Colonic mucosa (tissue), 4 donors: ENCODE measurements at regions not wholly inside any gene's neighbourhood (a gene's known extent, or its start where the extent isn't known, plus 50 kb on each side); places are given as distances from the start of the nearest gene placed in this dataset.

Experiments
- DNase-seq: peaks from one replicate; pipeline ENCODE4 v3.0.0-alpha.2; 2020
- H3K27ac ChIP-seq: fragments of 200-600 bp; one replicate; pipeline ENCODE4 v1.8.0; 2021
- H3K27me3 ChIP-seq: fragments of 200-600 bp; one replicate; pipeline ENCODE4 v1.8.0; 2021
- H3K36me3 ChIP-seq: fragments of 200-600 bp; one replicate; pipeline ENCODE4 v1.8.0; 2021
- H3K4me1 ChIP-seq: fragments of 200-600 bp; one replicate; pipeline ENCODE4 v1.8.0; 2021; ENCODE audit warnings: mild to moderate bottlenecking
- H3K4me3 ChIP-seq: fragments of 200-600 bp; one replicate; pipeline ENCODE4 v1.8.0; 2021
- H3K9ac ChIP-seq, 2 donors: one replicate each; pipeline ENCODE4 v1.7.0; 2013; ENCODE audit warnings: control low read depth in 2 of 2, low read depth in 2 of 2, low read length in 2 of 2
- H3K9me3 ChIP-seq: fragments of 200-600 bp; one replicate; pipeline ENCODE4 v1.8.0; 2021
- intact Hi-C: fragments of 100-400 bp; cut with DNase I; formaldehyde crosslinking; loops from one replicate; pipeline ENCODE4 v1.14.1; 2022
- TF ChIP-seq, protein P1 (sequence below): fragments of 200-600 bp; IDR thresholded peaks from one replicate; pipeline ENCODE4 v1.8.0; 2022; ENCODE audit warnings: antibody characterized with exemption, mild to moderate bottlenecking
- donor health status: healthy.
- donor health status: DM: no; HTN: no; CAD: no.
- donor health status: DM: no; HTN: no; CAD: no.

DNA sequence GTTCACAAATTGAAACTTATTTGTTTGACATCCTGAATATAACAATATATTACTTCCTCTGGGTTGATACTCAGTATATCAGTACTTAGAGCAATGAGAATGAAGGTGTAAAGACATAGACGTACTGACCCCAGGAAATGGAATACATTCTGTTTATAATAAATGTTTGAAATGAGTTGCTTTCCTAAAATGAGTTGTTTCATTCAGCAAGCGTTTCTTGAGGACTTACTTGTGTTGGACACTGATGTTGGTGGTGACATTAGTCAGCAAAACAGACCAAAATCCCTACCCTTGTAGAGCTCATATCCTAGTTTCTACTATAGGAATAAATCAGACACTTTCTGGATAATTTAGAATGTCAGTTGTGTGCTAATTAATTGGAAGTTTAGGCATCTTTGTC, 184.3 kb downstream of the ZDHHC21 start:
- no peak overlapping the region for H3K27ac ChIP-seq
- H3K9me3 ChIP-seq: no peaks in the 10 kb centered on the region
- no peak overlapping the region for H3K9ac ChIP-seq
- H3K4me3 ChIP-seq: no peak overlapping the region
- no peak for DNase-seq
- intact Hi-C loops: no loop called here
- H3K4me1 ChIP-seq: no peaks in the 10 kb centered on the region
- H3K27me3 ChIP-seq: no peaks in the 10 kb centered on the region
- no peaks in the 10 kb centered on the region for H3K36me3 ChIP-seq
- TF ChIP-seq, protein P1, sequence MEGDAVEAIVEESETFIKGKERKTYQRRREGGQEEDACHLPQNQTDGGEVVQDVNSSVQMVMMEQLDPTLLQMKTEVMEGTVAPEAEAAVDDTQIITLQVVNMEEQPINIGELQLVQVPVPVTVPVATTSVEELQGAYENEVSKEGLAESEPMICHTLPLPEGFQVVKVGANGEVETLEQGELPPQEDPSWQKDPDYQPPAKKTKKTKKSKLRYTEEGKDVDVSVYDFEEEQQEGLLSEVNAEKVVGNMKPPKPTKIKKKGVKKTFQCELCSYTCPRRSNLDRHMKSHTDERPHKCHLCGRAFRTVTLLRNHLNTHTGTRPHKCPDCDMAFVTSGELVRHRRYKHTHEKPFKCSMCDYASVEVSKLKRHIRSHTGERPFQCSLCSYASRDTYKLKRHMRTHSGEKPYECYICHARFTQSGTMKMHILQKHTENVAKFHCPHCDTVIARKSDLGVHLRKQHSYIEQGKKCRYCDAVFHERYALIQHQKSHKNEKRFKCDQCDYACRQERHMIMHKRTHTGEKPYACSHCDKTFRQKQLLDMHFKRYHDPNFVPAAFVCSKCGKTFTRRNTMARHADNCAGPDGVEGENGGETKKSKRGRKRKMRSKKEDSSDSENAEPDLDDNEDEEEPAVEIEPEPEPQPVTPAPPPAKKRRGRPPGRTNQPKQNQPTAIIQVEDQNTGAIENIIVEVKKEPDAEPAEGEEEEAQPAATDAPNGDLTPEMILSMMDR: no peak

GRCh38 chr9:14501366-14501765, 187.4 kb upstream of the NFIB start:
- Histone ChIP-seq H3K36me3 (no peaks in the 10 kb centered on the region), H3K27ac (no peak overlapping the region), H3K27me3 (no peaks in the 10 kb centered on the region), H3K4me3 (no peak overlapping the region), H3K9me3 (no peaks in the 10 kb centered on the region), H3K9ac (no peak overlapping the region), H3K4me1 (no peaks in the 10 kb centered on the region)
- DNase-seq: no peak
- intact Hi-C loops: no loop called here
- TF ChIP-seq, protein P1: no peak

GRCh38 chr9:14500705-14501104, 186.8 kb upstream of the NFIB start:
- no peaks in the 10 kb centered on the region for H3K36me3 ChIP-seq
- DNase-seq: no peak
- TF ChIP-seq, protein P1: no peak
- no peak overlapping the region for H3K9ac ChIP-seq
- H3K4me1 ChIP-seq: no peaks in the 10 kb centered on the region
- intact Hi-C loops: no loop called here
- no peaks in the 10 kb centered on the region for H3K27me3 ChIP-seq
- H3K4me3 ChIP-seq: no peak overlapping the region
- H3K9me3 ChIP-seq: no peaks in the 10 kb centered on the region
- H3K27ac ChIP-seq: no peak overlapping the region

- Histone ChIP-seq H3K27ac (no peak overlapping the region), H3K4me1 (no peaks in the 10 kb centered on the region), H3K36me3 (no peaks in the 10 kb centered on the region), H3K27me3 (no peaks in the 10 kb centered on the region), H3K4me3 (no peak overlapping the region), H3K9ac (no peak overlapping the region), H3K9me3 (no peaks in the 10 kb centered on the region)
- intact Hi-C loops: no loop called here
- TF ChIP-seq, protein P1: no peak
- DNase-seq: no peak
Observed at GRCh38 chr9:14499976-14500375, 186.0 kb upstream of the NFIB start.

- Histone ChIP-seq H3K36me3 (no peaks in the 10 kb centered on the region), H3K27me3 (no peaks in the 10 kb centered on the region), H3K9ac (no peak overlapping the region), H3K4me3 (no peak overlapping the region), H3K27ac (no peak overlapping the region), H3K4me1 (no peaks in the 10 kb centered on the region), H3K9me3 (no peaks in the 10 kb centered on the region)
- TF ChIP-seq, protein P1: no peak
- intact Hi-C loops: no loop called here
- DNase-seq: no peak
Observed at GRCh38 chr9:14498824-14499223, 184.9 kb upstream of the NFIB start.

GRCh38 chr9:14497476-14497875, 183.5 kb upstream of the NFIB start:
- Histone ChIP-seq H3K27ac (no peak overlapping the region), H3K27me3 (no peaks in the 10 kb centered on the region), H3K36me3 (no peaks in the 10 kb centered on the region), H3K4me1 (no peaks in the 10 kb centered on the region), H3K9ac (no peak overlapping the region), H3K4me3 (no peak overlapping the region), H3K9me3 (no peaks in the 10 kb centered on the region)
- intact Hi-C loops: no loop called here
- DNase-seq: no peak
- TF ChIP-seq, protein P1: no peak
